Stomach (tissue), 8 donors: ENCODE measurements at regions not wholly inside any gene's neighbourhood (a gene's known extent, or its start where the extent isn't known, plus 50 kb on each side); places are given as distances from the start of the nearest gene placed in this dataset.

Experiments used
- DNase-seq, 2 donors: peaks; one replicate each; pipeline versions ENCODE4 v3.0.0 to v3.0.0-alpha.2; 2013 to 2019
- H3K27ac ChIP-seq, 5 donors: fragments of 200-600 bp in 4 of 5; sonication (generic) in 4 of 5; one replicate each; pipeline ENCODE4 v1.5.1; 2013 to 2019; ENCODE audit warnings: mild to moderate bottlenecking in 1 of 5, moderate library complexity in 1 of 5
- H3K27me3 ChIP-seq, 3 donors: fragments of 200-600 bp; sonication (generic); one replicate each; pipeline ENCODE4 v1.5.1; 2017 to 2019; ENCODE audit warnings: mixed run types in 1 of 3
- H3K36me3 ChIP-seq, 4 donors: fragments of 200-600 bp; sonication (generic); 1 replicate in 3 of 4; 2 replicates in 1 of 4; pipeline ENCODE4 v1.5.1; 2016 to 2019
- H3K4me1 ChIP-seq, 4 donors: fragments of 200-600 bp; sonication (generic); one replicate each; pipeline ENCODE4 v1.5.1; 2016 to 2019
- H3K4me3 ChIP-seq, 4 donors: fragments of 200-600 bp; sonication (generic) in 3 of 4; one replicate each; pipeline ENCODE4 v1.5.1; 2016 to 2019; ENCODE audit warnings: mild to moderate bottlenecking in 1 of 4
- H3K9me3 ChIP-seq, 4 donors: fragments of 200-600 bp; sonication (generic); one replicate each; pipeline ENCODE4 v1.5.1; 2016 to 2019
- CTCF ChIP-seq, 7 experiments: fragments of 450-650 bp in 4 of 7; fragments of 200-600 bp in 3 of 7; sonication (generic) in 3 of 7; IDR thresholded peaks; one replicate each; pipeline ENCODE4 v1.5.1; 2016 to 2019; ENCODE audit warnings: antibody characterized with exemption in 7 of 7, control low read depth in 2 of 7, mild to moderate bottlenecking in 1 of 7
- EP300 ChIP-seq: sonication (generic); formaldehyde crosslinking; IDR thresholded peaks from one replicate; pipeline ENCODE4 v1.6.1; 2017; ENCODE audit warnings: antibody characterized with exemption
- POLR2A ChIP-seq, 4 donors: fragments of 450-650 bp; IDR thresholded peaks; one replicate each; pipeline ENCODE4 v1.6.1; 2016; ENCODE audit warnings: antibody characterized with exemption in 4 of 4, control low read depth in 2 of 4, mild to moderate bottlenecking in 1 of 4, moderate library complexity in 1 of 4
- POLR2AphosphoS5 ChIP-seq, 3 donors: sonication (generic); formaldehyde crosslinking; IDR thresholded peaks; one replicate each; pipeline ENCODE4 v1.6.1; 2016; ENCODE audit warnings: antibody characterized with exemption in 3 of 3
- WGBS, 5 donors: extraction: QIAGEN DNeasy Blood & Tissue Kit in 3 of 5; methylation state at CpG; one replicate each; pipeline versions ENCODE4 v1.1.5 to v1.1.7; 2013 to 2018; 5-methylcytosine and 5-hydroxymethylcytosine counted together
- intact Hi-C: fragments of 100-400 bp; cut with DNase I; formaldehyde crosslinking; loops from one replicate; pipeline ENCODE4 v1.15.1; 2023; ENCODE audit warnings: low total_unique reads
- donor health status: healthy with polysubstance abuse.
- donor health status: Bipolar disorder and iron deficiency.
- donor health status: healthy.

DNA sequence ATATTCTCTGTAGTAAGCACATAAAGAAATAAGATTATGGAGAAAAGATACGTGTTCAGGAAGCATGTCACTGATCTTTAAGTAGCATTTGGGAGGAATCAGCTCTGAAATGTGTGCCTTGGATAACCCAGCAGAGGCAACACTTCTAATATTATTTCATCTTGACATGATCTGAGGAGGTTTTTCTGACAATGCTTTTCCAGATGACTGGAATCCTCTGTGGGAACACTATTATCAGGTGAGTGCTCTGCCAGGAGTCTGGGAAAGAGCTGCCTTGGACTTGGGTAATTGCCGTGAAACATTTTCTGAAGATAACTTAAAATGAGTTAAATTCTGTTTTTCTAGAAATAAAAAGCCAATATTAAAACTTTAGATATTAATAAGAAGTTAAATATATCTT is 78.2 kb upstream of the QRFPR start:
- TF ChIP-seq POLR2A (IDR thresholded peaks at IDR 0.05) (no peak), CTCF (IDR thresholded peaks at IDR 0.05) (no peak), EP300 (no peak), POLR2AphosphoS5 (IDR thresholded peaks at IDR 0.05) (no peak)
- H3K36me3 ChIP-seq: no peaks in the 10 kb centered on the region
- no peaks in the 10 kb centered on the region for H3K4me1 ChIP-seq
- no peak overlapping the region for H3K4me3 ChIP-seq
- no peak overlapping the region for H3K27ac ChIP-seq
- intact Hi-C loops: no loop called here
- no peaks in the 10 kb centered on the region for H3K9me3 ChIP-seq
- 68 to 78% (median 71%) methylated on average over 2 of the region's 2 CpGs for WGBS, 5 donors
- H3K27me3 ChIP-seq: peaks cover 0 to 15% (median 0%) of the 10 kb centered on the region in 3 donors
- no peak for DNase-seq

GRCh38 chr4:121457278-121457875 is 76.6 kb upstream of the QRFPR start:
- intact Hi-C loops: no loop called here

DNA sequence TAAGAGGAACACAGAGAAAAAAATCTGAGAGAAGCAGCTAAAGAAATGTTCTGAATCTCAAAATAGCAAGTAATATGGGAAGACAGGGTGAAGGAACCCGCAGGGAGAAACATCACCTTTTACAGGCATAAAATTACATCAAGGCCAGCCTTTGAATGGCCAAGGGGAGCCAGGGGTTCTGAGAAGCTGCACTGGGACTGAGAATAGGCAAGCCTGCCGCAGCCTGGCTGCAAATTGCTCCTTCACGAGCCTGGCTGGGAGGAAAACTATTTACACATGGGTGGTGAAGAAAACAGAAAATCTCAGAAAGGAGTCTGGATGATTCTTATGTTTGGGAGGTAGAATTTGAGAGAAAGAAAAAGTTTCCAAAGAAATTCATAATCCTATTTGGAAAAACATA is 74.5 kb upstream of the QRFPR start:
- no peak for DNase-seq

More at GRCh38 chr4:121457278-121457875, 76.6 kb upstream of the QRFPR start:
- no peak for DNase-seq
- no peak overlapping the region for H3K4me3 ChIP-seq
- no peaks in the 10 kb centered on the region for H3K36me3 ChIP-seq
- H3K27me3 ChIP-seq: peaks cover 0 to 15% (median 0%) of the 10 kb centered on the region in 3 donors
- no peaks in the 10 kb centered on the region for H3K9me3 ChIP-seq
- no peaks in the 10 kb centered on the region for H3K4me1 ChIP-seq
- 41 to 64% (median 51%) methylated on average over 7 of the region's 7 CpGs for WGBS, 5 donors
- H3K27ac ChIP-seq: no peak overlapping the region
- TF ChIP-seq CTCF (IDR thresholded peaks at IDR 0.05) (no peak), POLR2AphosphoS5 (IDR thresholded peaks at IDR 0.05) (no peak), EP300 (no peak), POLR2A (IDR thresholded peaks at IDR 0.05) (no peak)

DNA sequence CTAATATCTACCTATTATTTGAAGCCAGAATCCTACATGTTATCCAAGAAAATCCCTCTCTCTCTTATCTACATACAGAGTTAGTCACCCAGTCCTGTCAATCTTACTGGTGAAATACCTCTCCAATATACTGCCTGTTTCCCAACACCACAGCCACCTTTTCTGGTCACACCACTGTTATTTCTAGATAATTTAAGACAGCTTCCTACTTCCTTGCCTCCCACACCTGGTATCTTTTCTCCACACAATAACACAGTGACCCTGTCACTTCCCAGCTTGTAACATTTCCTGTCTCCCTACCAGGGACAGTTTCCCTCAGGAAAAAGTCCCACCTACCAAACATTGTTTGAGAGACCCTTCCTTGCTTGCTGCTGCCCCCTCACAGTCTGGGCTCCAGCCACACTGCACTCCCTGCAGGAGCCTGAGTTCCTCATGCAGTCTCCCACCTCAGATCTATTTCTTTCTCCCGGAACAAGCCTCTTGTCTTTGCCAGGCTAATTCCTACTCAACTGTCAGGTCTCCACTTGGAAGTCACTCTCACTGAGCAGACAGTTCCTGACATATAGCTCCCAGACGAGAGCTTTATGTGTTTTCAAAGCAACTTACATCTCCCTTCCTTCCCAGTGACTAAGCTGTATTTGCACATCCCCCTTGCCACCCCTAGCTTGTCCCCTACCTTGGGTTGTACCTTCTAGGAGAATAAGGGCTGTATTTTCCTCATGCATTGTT is 73.6 kb upstream of the QRFPR start:
- no peaks in the 10 kb centered on the region for H3K4me1 ChIP-seq
- H3K27me3 ChIP-seq: peaks cover 0 to 7% (median 0%) of the 10 kb centered on the region in 3 donors
- no peaks in the 10 kb centered on the region for H3K36me3 ChIP-seq
- H3K4me3 ChIP-seq: no peak overlapping the region
- no peak for TF ChIP-seq CTCF (IDR thresholded peaks at IDR 0.05)
- no peak for TF ChIP-seq POLR2AphosphoS5 (IDR thresholded peaks at IDR 0.05)
- no peak for TF ChIP-seq POLR2A (IDR thresholded peaks at IDR 0.05)
- no peak for TF ChIP-seq EP300
- H3K27ac ChIP-seq: no peak overlapping the region
- no peaks in the 10 kb centered on the region for H3K9me3 ChIP-seq
- DNase-seq: no peak
- intact Hi-C loops: no loop called here
- 21 to 37% (median 24%) methylated on average over 2 of the region's 2 CpGs for WGBS, 5 donors

More for the DNA sequence above, 74.5 kb upstream of the QRFPR start:
- no peaks in the 10 kb centered on the region for H3K36me3 ChIP-seq
- intact Hi-C loops: no loop called here
- peaks cover 0 to 7% (median 0%) of the 10 kb centered on the region in 3 donors for H3K27me3 ChIP-seq
- H3K27ac ChIP-seq: no peak overlapping the region
- H3K4me3 ChIP-seq: no peak overlapping the region
- no peaks in the 10 kb centered on the region for H3K4me1 ChIP-seq
- no peaks in the 10 kb centered on the region for H3K9me3 ChIP-seq
- WGBS, 5 donors: 34 to 43% (median 40%) methylated on average over 3 of the region's 3 CpGs
- TF ChIP-seq EP300 (no peak), CTCF (IDR thresholded peaks at IDR 0.05) (no peak), POLR2A (IDR thresholded peaks at IDR 0.05) (no peak), POLR2AphosphoS5 (IDR thresholded peaks at IDR 0.05) (no peak)
